GM19452 (cell line): ENCODE measurements at regions not wholly inside any gene's neighbourhood (a gene's known extent, or its start where the extent isn't known, plus 50 kb on each side); places are given as distances from the start of the nearest gene placed in this dataset.
A peak's percentile ranks its signal among the peaks of the same experiment; 100 is the strongest.

Source experiments
- ATAC-seq: cut with Tn5 transposase; IDR thresholded peaks from one replicate; pipeline ENCODE4 v1.9.1; 2021; ENCODE audit not compliant: unreplicated experiment

DNA sequence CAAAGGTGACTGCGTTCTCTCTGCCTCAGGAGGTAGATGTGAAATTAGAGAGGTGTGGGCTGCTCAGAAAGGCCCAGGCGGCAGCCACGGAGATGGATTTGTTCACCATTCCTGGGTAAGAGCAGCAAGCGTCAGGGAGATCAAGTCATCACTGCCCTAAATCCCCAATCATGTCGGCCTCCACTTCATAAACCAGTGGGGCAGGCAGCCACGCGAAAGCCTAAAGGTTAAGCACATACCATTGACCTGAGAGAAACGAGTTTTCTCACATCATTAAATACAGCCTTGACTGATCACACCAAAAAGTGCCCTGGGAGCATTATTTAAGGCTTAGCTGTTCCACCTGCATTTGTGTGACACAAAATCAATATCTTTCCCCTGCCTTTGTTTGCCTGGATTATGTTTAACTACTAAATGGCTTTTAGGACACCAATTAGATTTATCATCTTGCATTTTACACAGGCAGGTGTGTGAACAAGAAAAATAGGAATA lies 50.7 kb upstream of the FOXB1 start:
- no peak for ATAC-seq

- no peak for ATAC-seq
Measured at GRCh38 chr15:59952960-59953359, 51.2 kb upstream of the FOXB1 start.

DNA sequence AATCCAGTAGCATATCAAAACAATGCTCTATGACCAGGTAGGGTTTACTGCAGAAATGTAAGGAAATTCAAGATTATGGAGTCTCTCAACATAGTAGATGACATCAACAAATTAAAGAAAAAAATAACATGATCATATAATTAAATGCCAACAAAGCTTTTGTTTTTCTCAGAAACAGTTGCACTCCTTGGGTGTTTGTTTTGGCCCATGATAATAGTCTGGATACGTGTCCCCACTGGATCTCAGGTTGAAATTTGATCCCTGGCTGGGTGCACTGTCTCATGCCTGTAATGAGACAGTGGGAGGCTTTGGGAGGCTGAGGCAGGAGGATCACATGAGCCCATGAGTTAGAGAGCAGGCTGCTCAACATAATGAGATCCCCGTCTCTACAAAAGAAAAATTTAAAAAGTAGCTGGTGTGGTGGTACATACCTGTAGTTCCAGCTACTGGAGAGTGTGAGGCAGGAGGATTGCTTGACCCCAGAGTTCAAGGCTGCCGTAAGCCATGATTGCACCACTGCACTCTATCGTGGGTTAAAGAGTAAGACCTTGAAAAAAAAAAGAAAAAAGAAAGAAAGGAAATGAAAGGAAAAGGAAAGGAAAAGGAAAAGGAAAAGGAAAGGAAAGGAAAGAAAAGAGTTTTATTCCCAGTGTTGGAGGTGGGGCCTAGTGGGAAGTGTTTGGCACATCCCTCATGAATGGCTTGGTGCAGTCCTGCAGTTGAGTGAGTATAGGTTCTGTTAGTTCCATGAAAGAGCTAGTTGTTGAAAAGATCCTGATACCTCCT lies 53.3 kb upstream of the FOXB1 start:
- ATAC-seq: no peak

DNA sequence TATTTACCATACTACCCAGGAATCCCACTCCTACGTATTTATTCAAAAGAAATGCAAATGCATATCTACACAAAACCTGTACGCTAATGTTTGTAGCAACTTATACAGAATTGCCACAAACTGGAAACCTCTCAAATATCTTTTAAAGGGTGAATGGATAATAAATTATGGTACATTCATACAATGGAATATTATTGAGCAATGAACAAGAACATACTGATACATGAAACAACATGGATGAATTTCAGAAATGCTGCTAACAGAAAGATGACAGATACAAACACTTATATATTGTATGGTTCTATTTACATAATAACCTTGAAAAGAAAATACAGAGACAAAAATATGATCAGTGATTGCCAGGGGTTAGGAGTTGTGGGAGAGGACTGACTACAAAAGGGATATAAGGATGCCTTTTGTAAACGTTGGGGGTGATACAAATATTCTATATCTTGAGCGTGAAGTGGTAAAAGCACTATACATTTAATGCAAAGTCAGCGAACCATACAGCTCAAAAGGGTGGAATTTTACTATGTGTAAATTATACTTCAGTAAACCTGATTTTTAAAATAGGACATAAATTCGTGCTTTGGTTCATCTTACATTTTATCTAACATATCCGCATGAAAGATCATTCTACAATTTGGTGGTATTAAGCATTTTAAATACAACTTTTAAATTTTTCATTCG lies 55.0 kb upstream of the FOXB1 start:
- no peak for ATAC-seq

- ATAC-seq: no peak
Measured at GRCh38 chr15:59946084-59946483, 58.0 kb upstream of the FOXB1 start.

DNA sequence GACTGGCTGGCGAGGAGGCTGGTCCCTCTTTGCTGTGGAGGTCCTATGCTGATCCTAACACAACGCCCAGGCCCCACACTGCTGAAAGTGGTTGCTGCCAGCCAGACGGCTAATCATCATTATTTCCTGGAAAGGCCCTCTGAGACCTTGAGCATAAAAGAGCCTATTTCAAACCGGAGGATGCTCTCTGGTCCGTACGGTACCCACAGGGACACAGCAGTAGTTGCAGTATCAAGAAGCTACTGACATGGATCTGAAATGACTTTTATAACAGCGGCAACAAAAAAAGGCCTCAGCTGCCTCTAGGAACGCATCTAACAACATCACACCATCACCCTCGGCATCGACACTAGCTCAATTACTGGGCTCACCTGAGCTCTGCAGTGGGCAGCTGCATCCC lies 59.1 kb upstream of the FOXB1 start:
- ATAC-seq: no peak

GRCh38 chr15:59941612-59942011 lies 62.5 kb upstream of the FOXB1 start:
- ATAC-seq: no peak

DNA sequence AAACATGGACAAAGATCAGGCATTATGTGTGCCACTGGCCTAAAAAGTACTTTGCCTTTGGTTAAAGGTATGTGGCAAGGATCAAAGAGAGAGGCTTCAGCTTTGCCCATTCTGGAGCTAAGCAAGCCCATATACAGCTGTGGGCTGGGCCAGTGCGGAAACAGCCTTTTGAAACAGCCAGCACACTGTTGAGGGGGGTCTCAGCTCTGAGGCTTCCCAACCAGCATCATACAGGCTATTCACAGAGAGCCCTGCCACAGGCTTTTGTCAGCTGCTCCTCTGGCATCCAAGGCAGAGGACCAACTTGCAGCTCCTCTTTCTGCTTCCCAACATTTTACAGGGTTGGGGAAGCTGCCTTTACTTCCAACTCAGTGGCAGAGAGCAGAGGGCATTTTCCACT lies 63.2 kb upstream of the FOXB1 start:
- no peak for ATAC-seq

GRCh38 chr15:59940456-59940855 lies 63.7 kb upstream of the FOXB1 start:
- no peak for ATAC-seq

DNA sequence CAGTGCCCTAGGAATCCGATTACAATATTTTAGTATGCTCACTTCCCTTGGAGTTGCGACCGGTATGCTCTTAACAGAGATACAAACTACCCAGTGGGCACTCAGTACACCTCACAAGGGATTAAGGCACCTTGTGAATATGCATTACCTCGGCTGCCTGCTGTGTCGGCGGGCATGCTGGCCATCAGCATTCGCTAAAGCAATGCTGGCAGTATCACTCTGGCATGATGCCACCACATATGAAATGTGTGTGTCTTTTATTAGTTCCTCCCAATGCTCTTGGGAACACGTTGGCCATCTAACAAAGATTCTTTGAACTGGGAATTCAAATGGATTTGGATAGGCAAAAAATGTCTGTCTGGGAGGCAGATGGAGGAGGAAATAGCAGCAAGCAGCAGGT lies 67.4 kb upstream of the FOXB1 start:
- no peak for ATAC-seq

GRCh38 chr15:59933607-59934006 lies 70.5 kb upstream of the FOXB1 start:
- no peak for ATAC-seq

DNA sequence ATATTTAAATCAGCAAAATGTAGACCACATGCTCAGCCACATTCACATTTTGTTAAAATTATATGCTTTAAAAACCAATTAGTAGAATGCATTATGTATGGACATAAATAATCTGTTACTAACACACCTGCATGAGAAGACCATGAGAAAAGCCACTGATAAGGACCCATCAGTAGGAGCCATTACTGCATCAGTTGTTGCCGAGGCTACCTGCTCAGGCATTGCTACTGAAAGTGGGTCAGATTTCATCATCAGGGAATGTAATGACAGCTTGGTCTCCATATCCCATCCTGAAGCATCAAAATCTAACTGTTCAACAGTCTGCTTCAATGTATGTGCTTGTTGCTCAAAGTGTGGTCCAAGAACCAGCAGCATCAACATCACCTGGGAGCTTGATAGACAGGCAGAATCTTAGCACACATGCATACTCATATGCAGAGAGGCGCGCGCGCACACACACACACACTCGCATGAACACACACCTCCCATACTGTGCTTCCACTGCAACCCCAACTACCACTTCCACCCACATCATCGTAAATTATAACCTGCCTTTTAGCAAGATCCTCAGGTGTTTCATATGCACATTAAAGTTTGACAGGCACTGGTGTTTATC lies 72.4 kb upstream of the FOXB1 start:
- ATAC-seq: no peak

DNA sequence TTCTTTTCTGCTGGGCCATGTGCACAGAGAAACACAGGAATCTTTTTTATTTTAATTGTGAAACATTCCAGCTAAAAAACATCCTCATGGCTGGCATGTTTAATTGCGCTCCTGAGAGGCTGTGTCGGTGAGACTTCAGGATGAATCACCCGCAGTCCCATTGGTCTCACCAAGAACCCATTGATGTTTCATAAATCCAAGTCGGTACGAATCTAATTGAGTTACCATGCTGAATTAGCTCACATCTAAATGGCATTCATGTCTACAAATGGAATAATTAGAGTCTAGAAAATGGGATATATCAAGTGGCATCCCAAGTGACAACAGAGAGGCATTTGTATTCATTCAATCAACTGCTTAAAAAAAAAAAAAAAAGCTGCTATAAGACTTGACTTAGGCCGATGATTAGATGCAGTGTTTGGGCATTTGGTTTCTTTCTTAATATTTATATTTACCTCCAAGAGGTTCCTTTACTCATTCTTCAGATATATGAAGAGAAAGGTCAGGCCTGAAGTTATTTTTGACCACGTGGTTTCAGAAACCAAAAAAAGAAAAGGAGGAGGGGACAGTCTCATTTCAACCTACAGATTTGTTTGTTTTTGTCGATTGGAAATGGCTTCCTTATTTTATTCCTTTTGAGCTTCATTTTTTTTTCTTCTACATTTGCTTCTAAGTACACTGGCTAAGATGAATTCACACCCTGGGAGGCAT lies 79.1 kb upstream of the FOXB1 start:
- no peak for ATAC-seq

DNA sequence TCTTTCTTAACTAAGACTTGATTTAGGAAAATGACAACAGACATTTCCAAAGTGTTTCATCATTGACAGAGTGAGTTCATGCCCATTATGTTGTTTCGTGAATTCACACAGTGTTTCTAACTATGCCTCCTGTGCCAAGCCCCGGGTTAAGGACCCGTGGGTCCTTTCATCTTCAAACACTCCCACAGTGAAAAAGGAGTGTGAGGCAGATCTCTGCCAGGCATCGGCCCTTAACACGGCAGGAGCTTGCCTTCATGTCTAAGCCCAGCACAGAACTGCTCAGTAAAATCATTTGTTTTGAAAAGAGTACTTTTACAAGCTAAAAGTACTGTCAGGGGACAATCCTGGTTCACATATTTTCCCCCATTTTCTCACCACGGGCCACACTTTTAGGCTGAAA lies 80.0 kb upstream of the FOXB1 start:
- ATAC-seq: no peak

DNA sequence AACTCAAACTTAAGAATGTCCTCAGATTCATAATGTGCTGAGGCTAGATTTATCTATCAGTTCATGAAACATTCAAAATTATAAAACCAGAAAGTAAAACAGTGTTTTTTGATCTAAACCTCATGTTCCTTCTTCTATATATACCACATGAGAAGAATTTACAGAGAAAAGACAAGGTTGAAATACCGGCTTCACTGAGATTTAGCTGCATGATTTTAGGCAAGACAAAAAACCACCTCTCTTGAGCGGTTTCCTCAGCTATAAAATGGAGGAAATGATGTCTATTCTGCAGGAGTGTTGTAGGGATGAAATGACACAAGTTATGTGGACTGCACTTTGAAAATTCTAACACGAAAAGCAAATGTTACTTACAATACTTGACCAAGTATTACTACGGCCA lies 80.6 kb upstream of the FOXB1 start:
- ATAC-seq: no peak

GRCh38 chr15:59918994-59919951 lies 84.8 kb upstream of the FOXB1 start:
- peak; percentile 89 for ATAC-seq

GRCh38 chr15:59917504-59918157 lies 86.5 kb upstream of the FOXB1 start:
- ATAC-seq: peak; percentile 52

DNA sequence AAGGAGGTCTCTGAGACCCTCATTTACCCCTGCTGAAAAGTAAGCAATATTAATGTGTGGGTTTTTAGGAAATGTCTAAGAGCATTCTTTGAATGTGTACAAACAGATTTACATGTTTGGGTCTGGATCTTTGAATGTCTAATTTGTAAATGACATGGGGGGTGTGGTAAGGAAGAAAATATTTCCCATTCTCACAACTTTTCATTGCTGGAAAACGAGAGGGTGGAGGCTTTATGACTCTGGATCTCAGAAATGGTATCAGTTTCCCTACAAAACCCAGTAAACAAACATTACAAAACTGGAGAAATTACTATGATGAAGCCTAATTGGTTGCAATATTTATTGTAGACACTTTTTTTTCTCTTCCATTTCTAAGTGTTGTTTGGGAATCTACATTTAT lies 98.1 kb upstream of the FOXB1 start:
- ATAC-seq: no peak

- no peak for ATAC-seq
Measured at GRCh38 chr15:59905176-59905575, 98.9 kb upstream of the FOXB1 start.
